AG04450 (cell line): ENCODE measurements at regions not wholly inside any gene's neighbourhood (a gene's known extent, or its start where the extent isn't known, plus 50 kb on each side); places are given as distances from the start of the nearest gene placed in this dataset.

ENCODE experiments used
- CTCF ChIA-PET: fragments of 300-600, 350-600 bp; formaldehyde crosslinking; extraction: SDS; loops from one replicate; lab custom pipeline; 2022; ENCODE audit warnings: antibody characterized with exemption, inconsistent platforms; lab: Charles Lee
- POLR2A ChIA-PET: fragments of 350-600 bp; formaldehyde crosslinking; extraction: SDS; loops from one replicate; lab custom pipeline; 2021; ENCODE audit warnings: antibody characterized with exemption, inconsistent platforms; lab: Yijun Ruan, JAX
- DNase-seq: peaks from one replicate; pipeline ENCODE4 v3.0.0-alpha.2; 2011; ENCODE audit warnings: low read depth, low spot score
- H3K27ac ChIP-seq: one replicate; pipeline ENCODE4 v1.5.1; 2012; ENCODE audit warnings: low read depth, low read length, control low read depth
- H3K27me3 ChIP-seq: one replicate; pipeline ENCODE4 v1.6.0; 2012; ENCODE audit warnings: low read length; ENCODE audit not compliant: control insufficient read depth, insufficient read depth
- H3K4me3 ChIP-seq: 2 replicates; pipeline ENCODE4 v1.5.1; 2011; ENCODE audit warnings: mild to moderate bottlenecking, low read depth, low read length, control low read depth
- H3K9me3 ChIP-seq: 2 replicates; pipeline ENCODE4 v1.5.1; 2012; ENCODE audit warnings: low read length; ENCODE audit not compliant: control insufficient read depth, insufficient read depth
- CTCF ChIP-seq: IDR thresholded peaks from 2 replicates; pipeline ENCODE4 v1.5.1; 2011; ENCODE audit warnings: low read depth, low read length, control low read depth, inconsistent platforms

- ChIA-PET POLR2A (no interaction called here), CTCF (no interaction called here)
- DNase-seq: no peak
- no peak for TF ChIP-seq CTCF
- no peaks in the 10 kb centered on the region for H3K27me3 ChIP-seq
- H3K27ac ChIP-seq: no peak overlapping the region
- H3K9me3 ChIP-seq: no peaks in the 10 kb centered on the region
- no peak overlapping the region for H3K4me3 ChIP-seq
These were observed 336.4 kb downstream of the FOXG1 start for GRCh38 chr14:29102996-29103395.

DNA sequence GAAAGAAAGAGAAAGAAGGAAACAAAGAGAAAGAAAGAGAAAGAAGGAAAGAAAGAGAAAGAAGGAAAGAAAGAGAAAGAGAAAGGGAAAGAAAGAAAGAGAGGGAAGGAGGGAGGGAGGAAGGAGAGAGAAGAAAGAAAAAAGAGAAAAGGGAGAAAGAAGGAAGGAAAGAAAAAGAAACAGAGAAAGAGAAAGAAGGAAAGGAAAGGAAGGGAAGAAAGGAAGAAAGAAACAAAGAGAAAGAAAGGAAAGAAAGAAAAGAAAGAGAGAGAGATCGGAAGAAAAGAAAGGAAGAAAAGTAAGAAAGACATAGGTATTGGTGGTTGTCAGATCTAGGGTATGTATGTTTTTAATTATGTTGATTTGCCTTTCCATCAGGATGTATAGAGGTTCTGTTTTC, 342.3 kb downstream of the FOXG1 start:
- POLR2A ChIA-PET: no interaction called here

DNA sequence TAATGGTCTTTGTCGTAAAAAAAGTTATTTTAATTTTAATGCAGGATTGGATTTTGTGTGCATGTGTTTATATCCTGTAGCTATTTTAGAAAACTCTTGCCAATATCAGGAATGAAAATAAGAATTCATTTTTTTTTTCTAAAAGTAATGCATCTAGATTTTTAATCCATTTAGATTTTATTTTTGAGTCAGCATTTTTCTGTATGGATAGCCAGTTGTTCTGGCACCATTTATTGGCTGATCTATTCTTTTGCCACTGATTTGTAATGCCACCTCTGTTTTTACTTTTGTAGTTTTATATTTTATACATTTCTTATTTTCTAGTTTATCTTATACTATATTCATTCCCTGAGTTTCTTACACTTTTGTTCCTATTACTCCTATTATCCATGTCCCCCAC, 343.0 kb downstream of the FOXG1 start:
- Histone ChIP-seq H3K4me3 (no peak overlapping the region), H3K27ac (no peak overlapping the region), H3K27me3 (no peaks in the 10 kb centered on the region), H3K9me3 (no peaks in the 10 kb centered on the region)
- no peak for TF ChIP-seq CTCF
- ChIA-PET CTCF (no interaction called here), POLR2A (no interaction called here)
- DNase-seq: no peak

More for the DNA sequence above, 342.3 kb downstream of the FOXG1 start:
- no peaks in the 10 kb centered on the region for H3K27me3 ChIP-seq
- no peaks in the 10 kb centered on the region for H3K9me3 ChIP-seq
- H3K27ac ChIP-seq: no peak overlapping the region
- CTCF ChIA-PET: no interaction called here
- no peak overlapping the region for H3K4me3 ChIP-seq
- DNase-seq: no peak
- no peak for TF ChIP-seq CTCF

- no peak for DNase-seq
- no peak overlapping the region for H3K27ac ChIP-seq
- H3K9me3 ChIP-seq: no peaks in the 10 kb centered on the region
- no peak for TF ChIP-seq CTCF
- ChIA-PET CTCF (no interaction called here), POLR2A (no interaction called here)
- H3K27me3 ChIP-seq: no peaks in the 10 kb centered on the region
- H3K4me3 ChIP-seq: no peak overlapping the region
These were observed 345.0 kb downstream of the FOXG1 start for GRCh38 chr14:29111554-29111953.

DNA sequence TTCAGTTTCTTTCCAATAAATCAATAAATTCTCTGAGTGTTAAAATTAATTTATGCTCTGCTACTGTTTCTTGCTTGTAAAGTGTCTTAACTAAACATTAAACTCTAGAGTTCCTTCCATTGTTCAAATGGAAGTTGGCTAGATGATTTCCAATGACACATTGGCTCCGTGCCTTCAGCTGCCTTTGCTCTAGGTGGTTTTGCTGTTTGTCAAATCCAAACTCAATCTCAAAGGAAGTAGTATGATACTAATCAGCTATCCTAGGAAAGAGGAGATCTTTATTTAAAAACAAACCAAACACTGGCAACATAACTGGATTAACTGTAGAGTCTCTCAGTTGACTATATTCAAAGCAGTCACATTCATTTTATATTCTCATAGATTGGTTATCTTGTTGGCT, 356.4 kb downstream of the FOXG1 start:
- Histone ChIP-seq H3K4me3 (no peak overlapping the region), H3K27me3 (no peaks in the 10 kb centered on the region), H3K9me3 (no peaks in the 10 kb centered on the region), H3K27ac (no peak overlapping the region)
- no peak for DNase-seq
- TF ChIP-seq CTCF: no peak
- POLR2A ChIA-PET: no interaction called here
- CTCF ChIA-PET: no interaction called here
